ENCODE measurements at regions not wholly inside any gene's neighbourhood (a gene's known extent, or its start where the extent isn't known, plus 50 kb on each side); places are given as distances from the start of the nearest gene placed in this dataset.

DNA sequence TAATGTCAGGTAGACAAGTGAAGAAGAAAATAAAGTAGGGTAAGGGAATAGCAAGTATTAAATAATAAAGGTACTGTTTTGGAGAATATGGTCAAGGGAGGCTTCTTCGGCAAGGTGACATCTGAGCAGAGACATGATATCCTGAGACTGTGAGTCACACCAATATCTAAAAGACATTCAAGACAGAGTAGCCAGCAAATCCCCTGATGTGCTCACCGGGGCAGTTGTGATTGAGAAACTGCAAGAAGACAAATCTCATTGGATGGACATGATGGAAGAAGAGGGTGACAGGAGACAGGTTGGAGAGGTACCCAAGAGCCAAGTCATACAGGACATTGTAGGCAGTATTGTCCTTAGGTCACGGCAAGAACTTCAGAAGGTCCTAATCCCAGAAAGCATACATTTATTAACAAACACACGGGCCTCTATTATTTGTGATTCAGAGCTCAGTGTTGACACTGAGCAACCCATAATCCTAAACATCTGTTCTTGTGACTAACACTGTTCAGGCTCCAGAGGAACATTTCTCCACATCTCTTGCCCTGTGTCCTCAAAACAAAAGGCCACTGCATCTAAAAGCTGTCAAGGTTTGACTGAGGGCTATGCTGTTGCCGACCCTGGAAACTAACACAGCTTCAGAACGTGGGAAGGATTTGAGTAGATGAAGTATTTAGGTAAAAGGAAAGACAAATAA, 258.7 kb upstream of the CLINT1 start:
- DNase-seq (ENCODE audit: low spot score): no peak

DNA sequence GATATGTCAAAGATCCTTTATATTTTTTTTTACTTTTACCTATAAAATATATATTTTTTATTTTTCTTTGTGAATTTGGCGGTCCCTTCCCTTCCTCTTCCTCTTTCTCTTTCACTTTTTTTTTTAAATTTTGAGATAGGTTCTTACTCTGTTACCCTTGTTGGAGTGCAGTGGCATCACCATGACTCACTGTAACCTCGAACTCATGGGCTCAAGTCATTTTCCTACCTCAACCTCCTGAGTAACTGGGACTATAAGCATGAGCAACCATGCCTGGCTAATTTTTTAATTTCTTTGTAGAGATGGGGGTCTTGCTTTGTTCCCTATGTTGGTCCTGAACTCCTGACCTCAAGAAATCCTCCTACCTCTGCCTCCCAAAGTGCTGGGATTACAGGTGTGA, 258.0 kb upstream of the CLINT1 start:
- no peak for DNase-seq (ENCODE audit: low spot score)

- DNase-seq (ENCODE audit: low spot score): no peak
Measured at GRCh38 chr5:158115468-158115867, 256.5 kb upstream of the CLINT1 start.

DNA sequence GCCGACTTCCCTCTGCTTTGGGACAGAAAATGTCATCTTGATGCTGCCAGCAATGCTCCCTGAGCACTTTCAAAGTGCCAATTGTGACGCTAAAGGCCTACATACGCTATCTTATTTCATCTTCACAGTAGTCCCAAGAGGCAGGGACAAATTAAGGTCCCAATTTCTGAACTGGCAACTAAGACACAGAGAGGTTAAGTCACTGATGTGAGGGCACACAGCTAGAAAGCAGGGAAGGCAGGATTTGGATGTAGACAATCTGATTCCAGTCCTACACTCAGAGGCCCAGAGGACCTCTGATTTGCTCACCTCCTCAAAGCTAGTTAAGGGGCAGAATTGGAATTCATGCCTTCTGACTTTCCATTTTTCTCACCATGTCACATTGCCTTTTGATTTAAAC, 249.2 kb upstream of the CLINT1 start:
- DNase-seq (ENCODE audit: low spot score): no peak

DNA sequence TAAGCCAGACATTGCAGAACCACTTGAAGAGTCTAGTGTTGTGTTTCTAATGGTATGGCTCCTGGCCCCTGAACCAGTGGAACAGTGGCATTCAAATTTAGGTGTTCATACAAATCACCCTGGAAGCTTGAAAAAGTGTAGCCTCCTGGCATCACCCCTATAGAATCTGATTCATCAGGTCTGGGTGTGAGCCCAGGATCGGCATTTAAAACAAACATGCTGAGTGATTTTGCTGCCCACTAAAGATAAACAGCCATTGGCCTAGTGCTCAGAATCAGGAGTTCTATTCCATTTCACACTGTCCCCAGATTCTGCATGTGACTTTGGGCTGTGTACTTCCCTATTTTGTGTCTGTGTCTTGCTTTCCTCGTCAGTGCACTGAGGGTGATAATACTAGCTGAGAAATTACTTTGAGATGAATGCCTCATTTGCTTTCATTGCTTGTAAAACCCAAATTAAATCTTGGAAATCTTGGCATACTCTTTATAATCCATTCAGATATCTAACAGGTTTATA, 241.5 kb upstream of the CLINT1 start:
- no peak for DNase-seq (ENCODE audit: low spot score)

DNA sequence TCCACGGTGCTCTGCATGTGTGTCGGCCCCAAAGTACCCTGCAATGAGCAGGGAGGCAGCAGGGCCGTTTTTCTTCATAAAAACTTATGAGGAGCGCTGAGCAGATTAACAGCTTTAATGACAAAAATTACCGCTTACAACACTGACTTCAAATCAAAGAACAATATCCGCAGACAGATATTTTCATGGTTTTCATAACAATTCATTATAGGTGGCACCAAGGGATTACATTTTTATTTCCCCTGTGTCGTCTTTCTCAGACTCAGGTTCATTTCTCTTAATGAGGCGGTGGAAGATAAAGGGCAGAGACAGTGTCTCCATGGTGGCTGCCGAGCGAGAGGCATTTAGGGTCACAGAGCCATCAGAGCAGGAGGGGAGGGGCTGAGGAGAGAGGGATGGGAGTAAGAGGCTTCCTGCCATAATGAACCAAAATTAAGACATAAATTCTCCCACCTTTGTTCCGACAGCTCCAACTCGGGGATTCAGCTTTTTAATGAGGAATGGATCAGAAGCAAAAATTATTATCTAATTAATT, 240.7 kb upstream of the CLINT1 start:
- no peak for DNase-seq (ENCODE audit: low spot score)

DNA sequence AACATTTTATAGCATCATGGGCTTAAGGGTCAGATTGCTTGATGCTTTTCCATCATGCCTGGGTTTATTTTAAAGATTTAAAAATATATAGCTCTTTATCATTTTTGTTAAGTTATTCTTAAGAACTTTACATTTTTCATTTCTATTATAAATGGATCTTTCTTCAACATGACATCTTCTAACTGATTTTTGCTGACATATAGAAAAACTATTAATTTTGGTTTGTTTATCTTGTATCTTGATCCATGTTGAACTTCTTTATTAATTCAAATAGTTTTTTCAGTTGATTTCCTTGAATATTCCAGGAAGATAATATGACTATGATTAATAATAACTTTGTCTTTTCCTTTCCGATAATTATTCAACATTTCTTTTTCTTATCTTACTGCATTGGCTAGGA, 237.9 kb upstream of the CLINT1 start:
- no peak for DNase-seq (ENCODE audit: low spot score)

DNA sequence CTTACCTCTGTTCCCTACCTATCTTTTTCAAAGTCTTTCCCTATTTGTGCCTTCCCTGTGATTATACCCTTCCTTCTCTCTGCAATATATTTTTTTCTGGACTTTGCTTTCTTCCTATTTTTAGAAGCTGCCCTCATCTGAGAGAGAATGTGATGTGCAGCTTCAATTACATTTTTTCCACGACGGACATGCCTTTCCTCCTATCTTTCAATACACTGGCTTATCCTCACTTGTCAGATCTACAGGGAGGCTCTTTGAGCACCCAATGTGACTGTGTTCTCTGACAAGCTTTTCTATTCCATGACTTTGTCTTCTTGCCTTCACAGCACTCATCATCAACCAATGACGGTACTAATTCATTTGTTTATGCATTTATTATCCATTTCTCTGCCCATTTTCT, 227.9 kb upstream of the CLINT1 start:
- no peak for DNase-seq (ENCODE audit: low spot score)

GRCh38 chr5:158084292-158084691, 225.3 kb upstream of the CLINT1 start:
- DNase-seq (ENCODE audit: low spot score): no peak

DNA sequence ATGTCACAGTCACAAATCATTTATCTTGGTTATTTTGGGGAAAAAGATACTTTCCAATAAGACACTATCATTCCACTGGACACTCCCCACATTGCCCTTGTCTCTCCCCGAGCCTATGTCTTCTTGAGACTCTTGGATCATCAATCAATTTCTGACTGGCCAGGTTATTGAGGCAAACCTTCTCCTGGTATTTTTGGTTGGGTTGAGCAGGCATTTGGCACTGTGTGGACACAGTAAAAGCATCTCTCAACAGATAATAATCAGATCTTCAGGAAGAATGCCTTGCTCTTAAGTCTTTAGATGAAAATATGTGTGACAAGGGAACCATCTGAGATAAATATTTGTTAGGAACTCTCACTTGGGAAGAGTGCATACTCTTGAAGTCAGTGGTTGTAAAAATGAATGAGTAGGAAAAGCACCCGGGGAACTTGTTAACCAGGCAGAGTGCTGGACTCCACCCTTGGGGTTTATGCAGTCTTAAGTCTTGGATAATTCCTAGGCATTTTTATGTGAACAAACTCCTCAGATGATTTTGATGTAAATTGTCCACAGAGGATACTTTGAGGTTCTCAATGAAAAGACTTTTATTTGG, 223.8 kb upstream of the CLINT1 start:
- DNase-seq (ENCODE audit: low spot score): no peak

- no peak for DNase-seq (ENCODE audit: low spot score)
Measured at GRCh38 chr5:158080112-158080511, 221.2 kb upstream of the CLINT1 start.

- no peak for DNase-seq (ENCODE audit: low spot score)
Measured at GRCh38 chr5:158079097-158079496, 220.2 kb upstream of the CLINT1 start.

DNA sequence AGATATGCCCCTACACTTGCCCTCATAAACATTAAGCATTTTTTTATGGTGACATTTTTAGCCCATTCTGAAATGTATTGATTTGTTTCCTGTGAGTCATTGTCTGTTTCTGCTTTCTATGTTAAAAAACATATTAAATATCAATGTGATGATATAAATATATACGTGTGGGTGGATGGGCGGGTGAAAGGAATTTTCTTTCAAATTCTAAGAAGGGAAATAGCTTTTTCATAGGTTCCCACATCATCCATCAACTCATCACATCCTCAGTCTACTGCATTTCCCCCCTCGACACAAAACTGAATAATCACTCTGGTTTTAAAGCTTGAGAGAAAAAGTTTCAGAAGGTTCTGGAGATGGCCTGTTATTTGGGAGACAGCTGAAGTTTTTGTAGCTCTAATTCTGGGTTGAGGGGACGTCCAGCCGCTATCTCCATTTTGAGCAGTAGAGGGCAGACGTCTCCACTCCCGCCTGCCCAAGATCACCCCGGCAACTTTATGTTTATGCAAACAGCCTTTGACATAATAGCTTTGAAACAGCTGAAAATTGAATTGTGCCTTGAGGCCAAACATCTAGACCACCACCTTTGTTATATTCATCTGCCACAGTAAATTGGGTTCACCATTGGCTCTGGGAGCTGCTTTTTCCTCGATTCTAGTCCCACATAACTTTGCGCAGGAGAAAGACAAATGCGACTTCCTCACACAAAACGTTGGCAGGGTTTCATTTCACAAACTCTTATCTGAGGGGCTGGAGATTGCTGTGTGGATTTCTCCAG, 216.2 kb upstream of the CLINT1 start:
- DNase-seq (ENCODE audit: low spot score): peak; percentile 81

GRCh38 chr5:158074597-158074991, 215.6 kb upstream of the CLINT1 start:
- DNase-seq (ENCODE audit: low spot score): no peak

DNA sequence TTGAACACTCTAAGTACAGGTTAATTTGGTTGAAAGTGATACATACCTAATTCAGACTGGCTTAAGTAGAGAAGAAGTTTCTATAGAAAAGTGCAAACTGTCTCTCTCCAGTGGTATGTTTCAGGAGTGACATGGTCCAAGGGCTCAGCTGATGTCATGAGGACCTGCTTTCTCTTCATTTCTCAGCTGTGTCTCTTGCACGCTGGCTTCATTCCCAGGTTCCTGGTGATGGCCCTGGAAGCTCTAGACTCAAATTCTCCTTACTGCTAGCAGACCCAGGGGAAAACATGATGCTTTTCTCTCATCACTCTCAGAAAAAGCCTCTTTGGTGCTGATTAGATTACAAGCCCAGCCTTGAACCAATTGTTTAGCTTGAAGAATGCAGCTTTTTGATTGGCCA, 211.9 kb upstream of the CLINT1 start:
- no peak for DNase-seq (ENCODE audit: low spot score)

DNA sequence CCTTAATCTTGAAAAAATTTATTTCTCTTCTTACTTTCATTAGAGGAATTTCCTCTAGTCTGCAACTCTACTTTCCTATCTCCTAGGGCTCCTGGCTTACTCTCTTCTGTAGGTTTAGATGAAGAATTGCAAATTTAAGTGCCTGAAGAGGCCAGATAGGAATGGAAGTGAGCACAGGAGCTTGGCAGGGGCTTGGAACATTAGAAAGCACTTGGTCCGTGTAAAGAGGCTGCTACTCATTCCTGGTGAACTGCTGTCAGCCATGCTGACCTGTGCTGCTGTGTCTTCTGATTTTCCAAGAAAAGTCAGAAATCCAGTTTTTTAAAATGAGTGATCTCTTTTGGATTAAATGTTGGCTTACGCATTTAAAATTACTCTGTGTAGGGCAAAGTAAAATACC, 210.9 kb upstream of the CLINT1 start:
- no peak for DNase-seq (ENCODE audit: low spot score)

DNA sequence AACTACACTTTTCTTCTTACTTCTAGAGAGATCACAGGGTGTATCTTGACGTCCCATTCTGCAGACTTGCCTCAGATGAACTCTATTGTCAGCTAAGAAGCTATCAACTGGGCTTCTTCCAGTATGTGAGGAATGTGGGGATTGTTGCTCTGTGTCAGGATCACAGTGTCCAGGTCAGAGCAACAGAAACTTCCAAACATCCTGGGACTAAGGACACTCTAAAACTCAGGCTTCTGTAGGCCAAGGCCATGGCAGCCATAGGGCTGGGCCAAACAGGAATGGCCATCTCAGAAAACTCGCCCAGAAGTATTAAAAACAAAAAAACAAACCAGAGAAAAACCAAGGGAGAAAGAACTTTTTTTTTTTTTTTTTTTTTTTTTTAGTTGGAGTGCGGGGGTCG, 210.0 kb upstream of the CLINT1 start:
- DNase-seq (ENCODE audit: low spot score): no peak

DNA sequence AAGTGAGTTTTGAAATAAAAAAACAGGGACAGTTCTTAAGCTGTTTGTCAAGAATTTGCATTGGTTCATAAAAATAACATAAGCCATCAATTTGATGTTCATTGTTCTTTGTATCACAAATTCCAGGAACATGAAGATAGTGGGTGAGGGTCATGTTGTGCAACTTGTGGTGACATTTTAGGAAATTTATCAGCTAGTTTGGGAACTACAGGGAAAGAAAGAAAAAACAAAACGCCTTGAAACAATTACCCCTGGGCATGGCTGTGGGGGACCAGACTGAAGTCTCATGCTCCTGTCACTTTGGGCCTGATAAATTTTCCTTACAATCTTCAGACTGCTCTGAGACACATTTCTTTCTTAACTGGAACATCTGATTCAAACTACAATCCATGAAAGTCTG, 207.1 kb upstream of the CLINT1 start:
- no peak for DNase-seq (ENCODE audit: low spot score)

DNA sequence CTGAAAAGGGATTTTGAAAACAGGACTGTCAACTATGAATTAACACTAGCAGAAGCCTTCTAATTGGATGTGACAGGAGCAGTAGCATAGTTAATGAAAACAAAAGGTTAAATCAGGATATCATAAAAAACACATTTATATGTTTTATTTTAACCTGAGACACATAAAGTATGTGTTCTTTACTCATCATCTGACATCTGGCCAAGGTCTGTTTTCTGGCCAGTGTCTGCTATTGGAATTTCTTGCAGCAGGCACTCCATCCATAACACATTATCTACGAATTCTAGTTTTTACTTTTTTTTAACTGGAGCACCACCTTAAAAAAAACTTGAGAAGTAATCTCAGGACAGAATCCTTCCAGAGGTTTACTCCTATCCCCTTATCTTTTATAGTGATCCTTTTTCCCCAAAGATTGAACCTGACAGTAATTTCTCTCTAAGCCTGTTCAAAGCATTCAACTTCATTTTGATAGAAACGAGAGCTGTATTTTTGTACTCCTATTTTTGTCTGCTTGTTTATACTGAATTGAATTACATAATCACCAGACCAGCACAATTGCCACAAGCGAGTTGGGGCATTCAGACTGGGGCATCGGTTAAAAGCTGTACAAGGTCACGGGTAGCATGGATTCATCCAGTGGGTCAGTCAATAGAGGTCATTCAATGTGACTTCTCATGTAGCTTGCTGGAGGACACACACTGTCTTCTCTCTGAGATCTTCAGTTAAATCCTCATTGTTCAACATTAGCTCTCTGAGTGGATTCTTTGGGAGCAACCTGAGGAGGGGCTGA, 205.6 kb upstream of the CLINT1 start:
- no peak for DNase-seq (ENCODE audit: low spot score)

- no peak for DNase-seq (ENCODE audit: low spot score)
Measured at GRCh38 chr5:158063052-158063451, 204.1 kb upstream of the CLINT1 start.

- DNase-seq (ENCODE audit: low spot score): no peak
Measured at GRCh38 chr5:158061451-158061850, 202.5 kb upstream of the CLINT1 start.

DNA sequence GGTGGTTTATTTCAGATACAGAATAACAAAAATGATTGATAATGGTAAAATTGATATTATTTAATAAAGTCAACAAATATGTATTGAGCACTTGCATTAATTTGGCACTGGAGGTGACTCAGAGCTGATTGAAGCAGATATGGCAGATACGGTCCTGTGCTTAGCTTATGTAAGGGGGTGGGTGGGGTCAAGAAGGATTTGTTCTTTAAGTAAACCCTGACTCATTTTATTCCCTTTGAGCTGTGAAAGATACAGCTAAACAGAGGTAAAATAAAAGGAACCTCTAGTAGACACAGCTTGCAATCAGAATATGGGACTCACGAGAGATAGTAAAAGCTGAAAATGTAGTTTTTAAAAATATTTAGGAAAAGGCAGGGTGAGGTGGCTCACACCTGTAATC, 201.3 kb upstream of the CLINT1 start:
- DNase-seq (ENCODE audit: low spot score): no peak

Measured in D341Med (cell line).